GM23248 (cell line): ENCODE measurements at regions not wholly inside any gene's neighbourhood (a gene's known extent, or its start where the extent isn't known, plus 50 kb on each side); places are given as distances from the start of the nearest gene placed in this dataset.
A peak's percentile ranks its signal among the peaks of the same experiment; 100 is the strongest.
"Not testable (repeated sequence)": the region's sequence is repeated elsewhere in the genome, so short reads cannot be mapped to it uniquely, and the experiment has no call there.

ENCODE experiments used
- DNase-seq: peaks from one replicate; pipeline ENCODE4 v3.0.0-alpha.2; 2015
- H2AFZ ChIP-seq: fragments of 200-600 bp; sonication (generic); 2 replicates; pipeline ENCODE4 v1.6.1; 2016; ENCODE audit warnings: antibody characterized with exemption
- H3F3A ChIP-seq: fragments of 200-600 bp; sonication (generic); 2 replicates; pipeline ENCODE4 v1.6.1; 2016; ENCODE audit warnings: mild to moderate bottlenecking, antibody characterized with exemption, mixed run types; ENCODE audit not compliant: insufficient read depth
- H3K27ac ChIP-seq: fragments of 200-600 bp; sonication (generic); 2 replicates; pipeline ENCODE4 v1.5.1; 2016; ENCODE audit warnings: mild to moderate bottlenecking
- H3K27me3 ChIP-seq: fragments of 200-600 bp; sonication (generic); replicated peaks from 2 replicates; pipeline ENCODE4 v1.6.1; 2016; ENCODE audit warnings: mild to moderate bottlenecking; ENCODE audit not compliant: insufficient read depth
- H3K36me3 ChIP-seq: fragments of 200-600 bp; sonication (generic); 2 replicates; pipeline ENCODE4 v1.6.1; 2016; ENCODE audit warnings: low read depth, mild to moderate bottlenecking
- H3K4me1 ChIP-seq: fragments of 200-600 bp; sonication (generic); 2 replicates; pipeline ENCODE4 v1.6.1; 2016; ENCODE audit warnings: mild to moderate bottlenecking; ENCODE audit not compliant: insufficient read depth
- H3K4me2 ChIP-seq: fragments of 200-600 bp; sonication (generic); one replicate; pipeline ENCODE4 v1.6.1; 2016; ENCODE audit warnings: mild to moderate bottlenecking; ENCODE audit not compliant: unreplicated experiment
- H3K4me3 ChIP-seq: fragments of 200-600 bp; sonication (generic); 2 replicates; pipeline ENCODE4 v1.5.1; 2016; ENCODE audit warnings: mild to moderate bottlenecking
- H3K79me2 ChIP-seq: fragments of 200-600 bp; sonication (generic); 2 replicates; pipeline ENCODE4 v1.6.1; 2016; ENCODE audit warnings: mild to moderate bottlenecking; ENCODE audit not compliant: insufficient read depth
- H3K9ac ChIP-seq: fragments of 200-600 bp; sonication (generic); 2 replicates; pipeline ENCODE4 v1.6.1; 2016; ENCODE audit warnings: mild to moderate bottlenecking
- H3K9me2 ChIP-seq: fragments of 200-600 bp; sonication (generic); 2 replicates; pipeline ENCODE4 v1.6.1; 2016; ENCODE audit warnings: mixed run types, mild to moderate bottlenecking, moderate library complexity; ENCODE audit not compliant: insufficient read depth
- H3K9me3 ChIP-seq: fragments of 200-600 bp; sonication (generic); one replicate; pipeline ENCODE4 v1.6.1; 2017; ENCODE audit warnings: low read depth
- H4K20me1 ChIP-seq: fragments of 200-600 bp; sonication (generic); 2 replicates; pipeline ENCODE4 v1.6.0; 2016; ENCODE audit not compliant: insufficient read depth
- EZH2 ChIP-seq: fragments of 200-600 bp; sonication (generic); IDR thresholded peaks from 2 replicates; pipeline ENCODE4 v1.6.1; 2018; ENCODE audit warnings: antibody characterized with exemption, mild to moderate bottlenecking; ENCODE audit not compliant: insufficient read depth, poor library complexity, severe bottlenecking
- EZH2phosphoT487 ChIP-seq: fragments of 200-600 bp; sonication (generic); IDR thresholded peaks from 2 replicates; pipeline ENCODE4 v1.6.1; 2018; ENCODE audit warnings: antibody characterized with exemption, moderate library complexity, mild to moderate bottlenecking, low read depth; ENCODE audit not compliant: insufficient read depth
- WGBS, 2 experiments: methylation state at CpG; one replicate each; pipeline ENCODE4 v1.1.6; 2015 to 2017; ENCODE audit warnings: low lambda C conversion rate in 2 of 2, low coverage in 1 of 2; ENCODE audit errors: missing lambda C conversion rate in 2 of 2; 5-methylcytosine and 5-hydroxymethylcytosine counted together
- in situ Hi-C: fragments of 300-500 bp; cut with MboI; formaldehyde crosslinking; loops from 2 replicates; pipeline ENCODE4 v1.15.0; 2020

DNA sequence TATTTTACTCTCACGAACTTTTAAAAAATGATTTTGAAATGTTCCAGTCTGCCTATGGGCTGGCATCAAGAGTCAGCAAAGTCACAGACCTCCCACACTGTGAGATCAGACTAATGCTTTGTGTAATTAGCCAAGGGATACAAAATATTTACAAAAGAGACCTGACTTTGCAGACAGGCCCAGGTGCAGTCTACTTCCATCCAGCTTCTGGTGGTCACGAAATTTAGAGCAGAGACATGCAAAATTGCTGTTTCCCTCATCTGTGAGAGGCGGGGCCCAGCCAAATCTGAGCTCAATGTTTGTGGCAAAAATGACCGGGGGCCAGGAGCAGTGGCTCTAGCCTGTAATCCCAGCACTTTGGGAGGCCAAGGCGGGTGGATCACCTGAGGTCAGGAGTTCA is 82.5 kb upstream of the PITRM1 start:
- no peak overlapping the region for H3K4me2 ChIP-seq
- H3K27me3 ChIP-seq = peaks cover 11% of the 10 kb centered on the region; the same call in 1 of the 2 replicates
- no peak overlapping the region for H2AFZ ChIP-seq
- H3K36me3 ChIP-seq = no peaks in the 10 kb centered on the region
- no peak overlapping the region for H3K4me3 ChIP-seq
- no peaks in the 10 kb centered on the region for H3K4me1 ChIP-seq
- H3K9ac ChIP-seq = no peak overlapping the region
- H3K9me2 ChIP-seq = no peaks in the 10 kb centered on the region
- H3K9me3 ChIP-seq = no peaks in the 10 kb centered on the region
- no peaks in the 10 kb centered on the region for H3K79me2 ChIP-seq
- H4K20me1 ChIP-seq = no peaks in the 10 kb centered on the region
- 44 to 47% methylated on average over 5 of the region's 5 CpGs for WGBS, 2 experiments
- in situ Hi-C loops = no loop called here
- 0 out of 2 replicates have a peak, but pooled peaks cover 1% of the 10 kb centered on the region for H3F3A ChIP-seq
- H3K27ac ChIP-seq = no peak overlapping the region
- TF ChIP-seq EZH2phosphoT487 = no peak
- TF ChIP-seq EZH2 = no peak
- no peak for DNase-seq

DNA sequence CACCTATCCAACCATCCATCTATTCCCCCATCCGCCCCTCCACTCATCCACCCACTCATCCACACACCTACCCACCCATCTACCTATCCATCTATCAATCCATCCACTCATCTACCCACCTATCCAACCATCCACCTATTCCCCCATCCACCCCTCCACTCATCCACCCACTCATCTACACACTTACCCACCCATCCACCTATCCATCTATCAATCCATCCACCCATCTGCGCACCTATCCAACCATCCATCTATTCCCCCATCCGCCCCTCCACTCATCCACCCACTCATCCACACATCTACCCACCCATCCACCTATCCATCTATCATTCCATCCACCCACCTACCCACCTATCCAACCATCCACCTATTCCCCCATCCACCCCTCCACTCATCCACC is 81.4 kb upstream of the PITRM1 start:
- Histone ChIP-seq H3K27me3 (peaks cover 11% of the 10 kb centered on the region; the same call in 1 of the 2 replicates), H3F3A (peaks cover 12% of the 10 kb centered on the region)
- H3K4me1 ChIP-seq, H3K9me3 ChIP-seq, in situ Hi-C loops, H3K4me3 ChIP-seq, H3K9ac ChIP-seq, H3K27ac ChIP-seq, H3K36me3 ChIP-seq, DNase-seq, H3K4me2 ChIP-seq, H4K20me1 ChIP-seq, H3K9me2 ChIP-seq, H2AFZ ChIP-seq, H3K79me2 ChIP-seq: not testable (repeated sequence)
- WGBS, 2 experiments = 84 to 100% methylated on average over 1 to 3 of the region's 3 CpGs

DNA sequence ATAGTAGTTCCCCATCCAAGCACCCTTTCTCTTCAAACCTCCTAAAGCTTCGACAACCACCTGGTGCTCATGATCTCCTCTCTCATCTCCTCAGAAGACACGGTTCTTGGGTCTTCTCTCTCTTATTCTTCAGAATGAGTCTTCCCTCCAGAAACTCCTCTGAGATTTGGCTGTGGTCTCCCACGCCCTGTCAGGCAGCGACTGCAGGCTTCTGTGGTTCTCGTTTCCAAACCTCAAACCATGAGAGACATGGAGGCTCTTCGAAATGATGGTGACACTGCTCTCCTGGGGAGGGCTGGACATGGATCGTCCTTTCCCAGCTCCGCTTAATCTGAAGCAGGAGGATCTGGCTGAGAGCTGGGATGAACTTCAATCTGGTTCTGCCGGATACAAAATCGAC is 78.6 kb upstream of the PITRM1 start:
- no peak overlapping the region for H3K9ac ChIP-seq
- no peaks in the 10 kb centered on the region for H3K9me3 ChIP-seq
- peaks cover 25% of the 10 kb centered on the region for H3F3A ChIP-seq
- H3K4me1 ChIP-seq = peaks cover 13% of the 10 kb centered on the region
- in situ Hi-C loops = no loop called here
- H3K4me2 ChIP-seq = no peak overlapping the region
- H4K20me1 ChIP-seq = no peaks in the 10 kb centered on the region
- H3K9me2 ChIP-seq = no peaks in the 10 kb centered on the region
- no peak overlapping the region for H2AFZ ChIP-seq
- H3K79me2 ChIP-seq = no peaks in the 10 kb centered on the region
- no peaks in the 10 kb centered on the region for H3K36me3 ChIP-seq
- WGBS, 2 experiments = 83 to 91% methylated on average over 10 of the region's 10 CpGs
- H3K27me3 ChIP-seq = peaks cover 7% of the 10 kb centered on the region; the same call in 1 of the 2 replicates
- TF ChIP-seq EZH2phosphoT487 (no peak), EZH2 (no peak)
- DNase-seq = no peak
- no peak overlapping the region for H3K4me3 ChIP-seq
- H3K27ac ChIP-seq = no peak overlapping the region

DNA sequence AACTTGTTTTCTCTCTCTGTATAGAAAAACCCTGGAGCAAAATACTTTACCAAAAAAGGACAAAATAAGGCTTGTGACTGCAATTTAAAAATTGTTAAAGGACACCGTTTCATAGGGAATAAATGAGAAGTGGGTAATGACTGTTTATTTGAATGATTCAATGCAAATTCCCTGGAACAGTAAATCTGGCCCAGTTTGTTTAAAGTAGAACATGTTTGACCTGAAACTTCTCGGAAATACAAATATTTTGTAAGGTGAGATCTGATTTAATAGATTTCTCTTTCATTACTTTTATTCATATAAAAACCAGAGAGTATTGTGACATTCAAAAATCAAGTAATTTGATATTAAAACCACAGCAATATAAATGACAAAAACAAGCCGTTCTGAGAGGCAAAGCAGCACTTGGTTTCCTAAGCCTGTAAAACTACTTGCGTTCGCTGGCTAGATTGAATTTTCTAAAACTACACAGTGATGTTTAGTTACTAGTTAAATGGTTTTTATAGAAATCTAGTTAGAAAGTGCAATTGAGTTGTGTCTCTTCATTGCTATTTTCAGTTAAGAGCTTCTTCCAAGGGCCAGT is 76.8 kb upstream of the PITRM1 start:
- Histone ChIP-seq H3K36me3 (no peaks in the 10 kb centered on the region), H4K20me1 (no peaks in the 10 kb centered on the region), H3K27me3 (peaks cover 7% of the 10 kb centered on the region; the same call in 1 of the 2 replicates), H3K9me3 (no peaks in the 10 kb centered on the region), H3F3A (peaks cover 25% of the 10 kb centered on the region), H3K9me2 (no peaks in the 10 kb centered on the region), H3K4me1 (peaks cover 13% of the 10 kb centered on the region), H3K79me2 (no peaks in the 10 kb centered on the region), H3K9ac (peak overlapping the region; percentile 65), H3K4me3 (peak overlapping the region; percentile 34), H3K4me2 (peak overlapping the region; percentile 49), H2AFZ (peak overlapping the region; percentile 23; the same call in 1 of the 2 replicates), H3K27ac (peak overlapping the region; percentile 78)
- no peak for TF ChIP-seq EZH2
- 22 to 27% methylated on average over 5 of the region's 5 CpGs for WGBS, 2 experiments
- in situ Hi-C loops = loop anchor here (10.0 to 25.0 kb wide), 5 partner anchors 215 to 1413 kb away; no protein-coding TSS in a partner anchor
- no peak for DNase-seq
